A549 (cell line): ENCODE measurements at regions not wholly inside any gene's neighbourhood (a gene's known extent, or its start where the extent isn't known, plus 50 kb on each side); places are given as distances from the start of the nearest gene placed in this dataset.

Experiments used
- ATAC-seq, 2 experiments: fragments of 200-7000 bp in 1 of 2; fragments of >200 bp in 1 of 2; cut with Nextera tagmentation in 1 of 2; cut with Tn5 transposase in 1 of 2; 3 replicates each; pipeline versions ENCODE4 v1.8.0 to v1.9.1; 2018 to 2020; ENCODE audit warnings: mild to moderate bottlenecking in 1 of 2, moderate library complexity in 1 of 2
- CTCF ChIA-PET: fragments of 300-600 bp; sonication (Branson Sonifier 250); formaldehyde crosslinking; extraction: SDS; loops from one replicate; lab custom pipeline; 2021; ENCODE audit warnings: antibody characterized with exemption, inconsistent platforms; lab: Yijun Ruan, JAX
- POLR2A ChIA-PET: fragments of 350-600 bp; formaldehyde crosslinking; extraction: SDS; loops from one replicate; lab custom pipeline; 2021; ENCODE audit warnings: antibody characterized with exemption, inconsistent platforms; lab: Yijun Ruan, JAX
- DNase-seq, 2 experiments: peaks; one replicate each; pipeline versions ENCODE4 v3.0.0 to v3.0.0-alpha.2; 2011 to 2016; ENCODE audit warnings: low read depth in 1 of 2, low spot score in 1 of 2
- FAIRE-seq: peaks from 2 replicates; lab custom pipeline; 2011; peaks lifted over from hg19 to GRCh38; lab: Jason Lieb, UNC
- H3K27ac ChIP-seq, 2 experiments: fragments of >200 bp; sonication (Bioruptor Twin); formaldehyde crosslinking; 3 replicates each; pipeline ENCODE4 v1.5.1; 2016 to 2017
- H3K4me1 ChIP-seq: fragments of >200 bp; sonication (Bioruptor Twin); formaldehyde crosslinking; 3 replicates; pipeline ENCODE4 v1.6.1; 2016
- H3K4me2 ChIP-seq: fragments of >200 bp; sonication (Bioruptor Twin); formaldehyde crosslinking; 3 replicates; pipeline ENCODE4 v1.6.1; 2016
- H3K4me3 ChIP-seq: fragments of >200 bp; sonication (Bioruptor Twin); formaldehyde crosslinking; 3 replicates; pipeline ENCODE4 v1.5.1; 2016
- H3K9me3 ChIP-seq: fragments of >200 bp; sonication (Bioruptor Twin); formaldehyde crosslinking; 3 replicates; pipeline ENCODE4 v1.6.1; 2016
- BHLHE40 ChIP-seq: IDR thresholded peaks from 2 replicates; pipeline ENCODE4 v1.6.1; 2012; ENCODE audit warnings: low read depth, low read length, inconsistent platforms
- CEBPB ChIP-seq, 2 experiments: fragments of >200 bp in 1 of 2; sonication (Bioruptor Twin) in 1 of 2; formaldehyde crosslinking in 1 of 2; IDR thresholded peaks; 2 replicates each; pipeline ENCODE4 v1.6.1; 2012 to 2016
- CHD2 ChIP-seq: fragments of 150-350 bp; IDR thresholded peaks from 2 replicates; pipeline ENCODE4 v1.6.1; 2014; ENCODE audit warnings: low read length; ENCODE audit not compliant: partially characterized antibody
- CHD4 ChIP-seq: fragments of 200-600 bp; sonication (generic); IDR thresholded peaks from 2 replicates; pipeline ENCODE4 v1.6.1; 2016; ENCODE audit warnings: antibody characterized with exemption, mild to moderate bottlenecking, borderline replicate concordance
- EP300 ChIP-seq, 2 experiments: fragments of >200 bp; sonication (Bioruptor Twin); formaldehyde crosslinking; IDR thresholded peaks; 2 replicates in 1 of 2; 3 replicates in 1 of 2; pipeline ENCODE4 v1.6.1; 2016 to 2017
- FOSB ChIP-seq: fragments of 250-450 bp; sonication (Bioruptor Pico); IDR thresholded peaks from 2 replicates; pipeline ENCODE4 v1.5.0; 2020; ENCODE audit warnings: mild to moderate bottlenecking, moderate library complexity
- FOSL2 ChIP-seq, 2 experiments: fragments of 450-650 bp in 1 of 2; fragments of >200 bp in 1 of 2; sonication (Bioruptor Twin) in 1 of 2; formaldehyde crosslinking; IDR thresholded peaks; 2 replicates each; pipeline versions ENCODE4 v1.5.0 to v1.6.1; 2016 to 2020; ENCODE audit warnings: mild to moderate bottlenecking in 1 of 2, moderate library complexity in 1 of 2
- FOXS1 ChIP-seq: fragments of 250-450 bp; sonication (Bioruptor Pico); IDR thresholded peaks from 2 replicates; pipeline ENCODE4 v1.5.0; 2020; ENCODE audit warnings: mild to moderate bottlenecking, moderate library complexity
- HDAC2 ChIP-seq: fragments of 200-600 bp; sonication (generic); IDR thresholded peaks from 2 replicates; pipeline ENCODE4 v1.6.1; 2016
- HEYL ChIP-seq: fragments of 250-450 bp; sonication (Bioruptor Pico); IDR thresholded peaks from 2 replicates; pipeline ENCODE4 v1.8.0; 2021; ENCODE audit warnings: mild to moderate bottlenecking, moderate library complexity
- JUN ChIP-seq, 2 experiments: fragments of >200 bp; sonication (Bioruptor Twin); formaldehyde crosslinking; IDR thresholded peaks; 2 replicates in 1 of 2; 3 replicates in 1 of 2; pipeline ENCODE4 v1.6.1; 2016 to 2017
- MAFK ChIP-seq: fragments of 450-650 bp; IDR thresholded peaks from 2 replicates; pipeline ENCODE4 v1.6.1; 2014; ENCODE audit not compliant: partially characterized antibody
- NFE2L2 ChIP-seq: fragments of 150-350 bp; conservative IDR thresholded peaks from 2 replicates; pipeline ENCODE4 v1.6.1; 2014; ENCODE audit warnings: low read length
- PHF8 ChIP-seq: fragments of 200-600 bp; sonication (generic); IDR thresholded peaks from 2 replicates; pipeline ENCODE4 v1.6.1; 2016; ENCODE audit warnings: low read depth, mild to moderate bottlenecking, antibody characterized with exemption, moderate library complexity, borderline replicate concordance
- POLR2AphosphoS2 ChIP-seq: conservative IDR thresholded peaks from 2 replicates; pipeline ENCODE4 v1.6.1; 2012; ENCODE audit warnings: low read length, improper control_type of control experiment, inconsistent platforms
- RAD21 ChIP-seq, 2 experiments: fragments of >200 bp in 1 of 2; sonication (Bioruptor Twin) in 1 of 2; formaldehyde crosslinking in 1 of 2; IDR thresholded peaks in 1 of 2; conservative IDR thresholded peaks in 1 of 2; 2 replicates in 1 of 2; 3 replicates in 1 of 2; pipeline ENCODE4 v1.6.1; 2012 to 2018; ENCODE audit warnings: inconsistent platforms in 1 of 2
- RCOR1 ChIP-seq: fragments of 150-350 bp; IDR thresholded peaks from 2 replicates; pipeline ENCODE4 v1.6.1; 2014; ENCODE audit warnings: antibody characterized with exemption, low read length, low read depth
- RNF2 ChIP-seq: fragments of 200-600 bp; sonication (generic); IDR thresholded peaks from 2 replicates; pipeline ENCODE4 v1.6.1; 2016; ENCODE audit warnings: low read depth, mild to moderate bottlenecking, antibody characterized with exemption, moderate library complexity, borderline replicate concordance
- SMC3 ChIP-seq: fragments of >200 bp; sonication (Bioruptor Twin); formaldehyde crosslinking; IDR thresholded peaks from 3 replicates; pipeline ENCODE4 v1.6.1; 2018; ENCODE audit warnings: inconsistent platforms
- SREBF2 ChIP-seq: fragments of 450-650 bp; IDR thresholded peaks from 2 replicates; pipeline ENCODE4 v1.6.1; 2014; ENCODE audit warnings: mild to moderate bottlenecking, moderate library complexity
- TFCP2L1 ChIP-seq: fragments of 250-450 bp; sonication (Bioruptor Pico); IDR thresholded peaks from 2 replicates; pipeline ENCODE4 v1.5.0; 2021; ENCODE audit warnings: mild to moderate bottlenecking
- ZC3H11A ChIP-seq: fragments of 450-650 bp; IDR thresholded peaks from 2 replicates; pipeline ENCODE4 v1.6.1; 2014; ENCODE audit warnings: antibody characterized with exemption, mild to moderate bottlenecking
- ZFP36 ChIP-seq: fragments of 450-650 bp; IDR thresholded peaks from 2 replicates; pipeline ENCODE4 v1.6.1; 2014; ENCODE audit warnings: borderline replicate concordance; ENCODE audit not compliant: partially characterized antibody
- WGBS: methylation state at CpG from one replicate; pipeline ENCODE4 v1.1.6; 2017; ENCODE audit errors: missing lambda C conversion rate; 5-methylcytosine and 5-hydroxymethylcytosine counted together
- TF ChIP-seq, protein P1 (sequence below): IDR thresholded peaks from 2 replicates; pipeline ENCODE4 v1.6.1; 2012; ENCODE audit warnings: low read depth, borderline replicate concordance
- TF ChIP-seq, protein P2 (sequence below): fragments of 250-450 bp; sonication (Bioruptor Pico); IDR thresholded peaks from 2 replicates; pipeline ENCODE4 v1.5.0; 2021; ENCODE audit warnings: mild to moderate bottlenecking, moderate library complexity, borderline replicate concordance
- TF ChIP-seq, protein P3 (sequence below): fragments of >200 bp; sonication (Bioruptor Twin); formaldehyde crosslinking; IDR thresholded peaks from 2 replicates; pipeline ENCODE4 v1.6.1; 2016
- TF ChIP-seq, protein P4 (sequence below): fragments of 450-650 bp; IDR thresholded peaks from 2 replicates; pipeline ENCODE4 v1.6.1; 2014; ENCODE audit warnings: antibody characterized with exemption
- TF ChIP-seq, protein P5 (sequence below): IDR thresholded peaks from 2 replicates; pipeline ENCODE4 v1.6.1; 2012

DNA sequence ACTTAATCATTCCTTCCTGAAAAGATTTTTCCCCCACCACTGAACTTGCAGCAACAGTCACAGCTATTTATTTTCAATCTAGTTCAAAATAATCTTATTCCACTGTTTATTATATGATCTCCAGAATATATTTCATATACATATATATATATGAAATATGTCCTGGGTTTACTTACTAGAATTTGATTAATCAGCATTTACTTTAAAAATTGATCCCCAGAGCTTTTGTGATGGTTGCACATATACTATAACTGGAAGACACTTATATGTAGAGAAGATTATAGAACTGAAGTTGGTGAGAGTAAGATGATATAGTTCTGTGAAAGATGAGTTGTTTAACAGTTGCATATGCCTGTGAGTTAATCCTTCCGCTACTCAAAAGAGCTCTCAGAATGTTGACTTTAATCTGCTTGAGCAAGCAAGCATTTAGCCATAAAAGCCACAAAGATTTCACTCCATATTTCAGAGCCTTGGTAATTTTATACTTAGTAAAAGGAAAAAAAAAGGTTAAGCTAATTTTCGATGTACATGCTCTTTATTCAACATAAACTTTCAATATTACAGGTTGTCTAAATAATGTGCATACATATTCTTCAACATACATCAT is 399.3 kb upstream of the CDH9 start:
- CTCF ChIA-PET, result interaction anchor here (1.2 kb wide), 1 partner anchor 11 kb away, joined by 3 read pairs; no protein-coding TSS in a partner anchor
- H3K4me1 ChIP-seq, result no peaks in the 10 kb centered on the region
- TF ChIP-seq MAFK, result peak; percentile 74
- no peak for TF ChIP-seq ZFP36
- ATAC-seq, result no peak
- DNase-seq, result no peak
- no peak for FAIRE-seq
- no peak overlapping the region for H3K27ac ChIP-seq
- H3K4me3 ChIP-seq, result no peak overlapping the region
- POLR2A ChIA-PET, result no interaction called here
- 48% methylated on average over 2 of the region's 2 CpGs for WGBS
- no peak overlapping the region for H3K4me2 ChIP-seq
- no peaks in the 10 kb centered on the region for H3K9me3 ChIP-seq

DNA sequence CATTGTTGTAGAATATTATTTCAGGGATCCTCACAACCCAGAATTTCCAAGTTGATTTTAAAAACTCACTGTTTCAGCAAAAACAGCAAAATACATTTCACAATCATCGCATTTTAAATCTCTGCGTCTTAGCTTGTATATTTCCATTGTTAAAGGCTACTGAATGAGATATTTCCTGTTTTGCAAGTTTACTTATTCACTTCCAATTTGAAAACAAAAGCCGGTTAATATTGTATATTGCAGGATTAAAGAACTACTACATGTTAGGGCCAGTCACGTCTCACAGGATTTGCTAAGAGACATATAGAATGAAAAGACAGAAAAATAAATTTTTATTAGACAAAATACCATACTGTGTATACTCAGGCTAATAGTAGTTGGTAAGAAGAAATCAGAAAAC is 395.9 kb upstream of the CDH9 start:
- Histone ChIP-seq H3K9me3 (no peaks in the 10 kb centered on the region), H3K4me1 (no peaks in the 10 kb centered on the region), H3K27ac (no peak overlapping the region), H3K4me3 (no peak overlapping the region), H3K4me2 (no peak overlapping the region)
- WGBS, result 74% methylated on average over 4 of the region's 4 CpGs
- CTCF ChIA-PET, result no interaction called here
- DNase-seq, result no peak
- POLR2A ChIA-PET, result no interaction called here
- no peak for FAIRE-seq
- no peak for TF ChIP-seq FOSL2 (IDR thresholded peaks at IDR 0.05)
- no peak for TF ChIP-seq FOSL2 (CRISPR knock-in tag; IDR thresholded peaks at IDR 0.05)
- TF ChIP-seq RCOR1, result no peak
- no peak for TF ChIP-seq NFE2L2
- TF ChIP-seq TFCP2L1 (CRISPR knock-in tag), result no peak
- TF ChIP-seq HEYL (CRISPR knock-in tag), result no peak
- no peak for TF ChIP-seq CHD4
- no peak for TF ChIP-seq BHLHE40
- no peak for TF ChIP-seq ZFP36
- TF ChIP-seq SREBF2, result no peak
- TF ChIP-seq POLR2AphosphoS2, result no peak
- no peak for TF ChIP-seq RNF2
- no peak for TF ChIP-seq HDAC2
- TF ChIP-seq EP300 (IDR thresholded peaks at IDR 0.05), result no peak
- TF ChIP-seq, protein P1, sequence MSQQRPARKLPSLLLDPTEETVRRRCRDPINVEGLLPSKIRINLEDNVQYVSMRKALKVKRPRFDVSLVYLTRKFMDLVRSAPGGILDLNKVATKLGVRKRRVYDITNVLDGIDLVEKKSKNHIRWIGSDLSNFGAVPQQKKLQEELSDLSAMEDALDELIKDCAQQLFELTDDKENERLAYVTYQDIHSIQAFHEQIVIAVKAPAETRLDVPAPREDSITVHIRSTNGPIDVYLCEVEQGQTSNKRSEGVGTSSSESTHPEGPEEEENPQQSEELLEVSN, result no peak
- TF ChIP-seq JUN (IDR thresholded peaks at IDR 0.05), result no peak
- TF ChIP-seq SMC3, result no peak
- TF ChIP-seq RAD21 (conservative IDR thresholded peaks at IDR 0.05 in 1 of 2, IDR thresholded peaks at IDR 0.05 in 1 of 2), result no peak
- ATAC-seq, result no peak

DNA sequence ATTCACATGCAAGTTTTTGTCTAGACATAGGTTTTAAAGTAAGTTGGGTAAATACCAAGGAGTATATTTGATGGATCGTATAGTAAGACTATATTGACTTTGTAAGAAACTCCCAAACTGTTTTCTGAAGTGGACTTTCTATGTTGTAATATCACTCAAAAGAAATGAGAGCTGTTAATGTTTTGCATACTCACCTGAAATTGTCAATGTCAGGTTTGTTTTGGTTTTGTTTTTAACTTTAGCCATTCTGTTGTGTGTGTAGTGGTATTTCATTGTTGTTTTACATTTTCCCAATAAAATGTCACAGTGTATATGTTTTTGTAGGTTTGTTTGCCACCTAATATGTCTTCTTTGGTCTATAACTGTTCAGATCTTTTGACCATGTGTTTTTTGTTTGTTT is 375.7 kb upstream of the CDH9 start:
- Histone ChIP-seq H3K4me1 (no peaks in the 10 kb centered on the region), H3K9me3 (no peaks in the 10 kb centered on the region), H3K4me2 (no peak overlapping the region), H3K27ac (no peak overlapping the region), H3K4me3 (no peak overlapping the region)
- FAIRE-seq (no peak), ATAC-seq (no peak), DNase-seq (no peak)
- POLR2A ChIA-PET, result no interaction called here
- no peak for TF ChIP-seq FOSB
- no peak for TF ChIP-seq FOSL2 (IDR thresholded peaks at IDR 0.05)
- no peak for TF ChIP-seq FOSL2 (CRISPR knock-in tag; IDR thresholded peaks at IDR 0.05)
- no peak for TF ChIP-seq FOXS1
- TF ChIP-seq RAD21 (conservative IDR thresholded peaks at IDR 0.05 in 1 of 2, IDR thresholded peaks at IDR 0.05 in 1 of 2), result no peak
- no peak for TF ChIP-seq CHD2
- TF ChIP-seq, protein P2, sequence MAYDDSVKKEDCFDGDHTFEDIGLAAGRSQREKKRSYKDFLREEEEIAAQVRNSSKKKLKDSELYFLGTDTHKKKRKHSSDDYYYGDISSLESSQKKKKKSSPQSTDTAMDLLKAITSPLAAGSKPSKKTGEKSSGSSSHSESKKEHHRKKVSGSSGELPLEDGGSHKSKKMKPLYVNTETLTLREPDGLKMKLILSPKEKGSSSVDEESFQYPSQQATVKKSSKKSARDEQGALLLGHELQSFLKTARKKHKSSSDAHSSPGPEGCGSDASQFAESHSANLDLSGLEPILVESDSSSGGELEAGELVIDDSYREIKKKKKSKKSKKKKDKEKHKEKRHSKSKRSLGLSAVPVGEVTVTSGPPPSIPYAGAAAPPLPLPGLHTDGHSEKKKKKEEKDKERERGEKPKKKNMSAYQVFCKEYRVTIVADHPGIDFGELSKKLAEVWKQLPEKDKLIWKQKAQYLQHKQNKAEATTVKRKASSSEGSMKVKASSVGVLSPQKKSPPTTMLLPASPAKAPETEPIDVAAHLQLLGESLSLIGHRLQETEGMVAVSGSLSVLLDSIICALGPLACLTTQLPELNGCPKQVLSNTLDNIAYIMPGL (CRISPR knock-in tag), result no peak
- TF ChIP-seq HEYL (CRISPR knock-in tag), result no peak
- TF ChIP-seq TFCP2L1 (CRISPR knock-in tag), result no peak
- TF ChIP-seq, protein P3, sequence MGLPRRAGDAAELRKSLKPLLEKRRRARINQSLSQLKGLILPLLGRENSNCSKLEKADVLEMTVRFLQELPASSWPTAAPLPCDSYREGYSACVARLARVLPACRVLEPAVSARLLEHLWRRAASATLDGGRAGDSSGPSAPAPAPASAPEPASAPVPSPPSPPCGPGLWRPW, result no peak
- no peak for TF ChIP-seq PHF8
- TF ChIP-seq ZC3H11A, result no peak
- no peak for TF ChIP-seq CEBPB (IDR thresholded peaks at IDR 0.05)
- TF ChIP-seq, protein P4, sequence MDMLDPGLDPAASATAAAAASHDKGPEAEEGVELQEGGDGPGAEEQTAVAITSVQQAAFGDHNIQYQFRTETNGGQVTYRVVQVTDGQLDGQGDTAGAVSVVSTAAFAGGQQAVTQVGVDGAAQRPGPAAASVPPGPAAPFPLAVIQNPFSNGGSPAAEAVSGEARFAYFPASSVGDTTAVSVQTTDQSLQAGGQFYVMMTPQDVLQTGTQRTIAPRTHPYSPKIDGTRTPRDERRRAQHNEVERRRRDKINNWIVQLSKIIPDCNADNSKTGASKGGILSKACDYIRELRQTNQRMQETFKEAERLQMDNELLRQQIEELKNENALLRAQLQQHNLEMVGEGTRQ, result no peak
- TF ChIP-seq, protein P5, sequence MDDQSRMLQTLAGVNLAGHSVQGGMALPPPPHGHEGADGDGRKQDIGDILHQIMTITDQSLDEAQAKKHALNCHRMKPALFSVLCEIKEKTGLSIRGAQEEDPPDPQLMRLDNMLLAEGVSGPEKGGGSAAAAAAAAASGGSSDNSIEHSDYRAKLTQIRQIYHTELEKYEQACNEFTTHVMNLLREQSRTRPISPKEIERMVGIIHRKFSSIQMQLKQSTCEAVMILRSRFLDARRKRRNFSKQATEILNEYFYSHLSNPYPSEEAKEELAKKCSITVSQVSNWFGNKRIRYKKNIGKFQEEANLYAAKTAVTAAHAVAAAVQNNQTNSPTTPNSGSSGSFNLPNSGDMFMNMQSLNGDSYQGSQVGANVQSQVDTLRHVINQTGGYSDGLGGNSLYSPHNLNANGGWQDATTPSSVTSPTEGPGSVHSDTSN, result no peak
- 77% methylated on average over 1 of the region's 1 CpG for WGBS
- CTCF ChIA-PET, result no interaction called here
